HG03571 (cell line): ENCODE measurements at regions not wholly inside any gene's neighbourhood (a gene's known extent, or its start where the extent isn't known, plus 50 kb on each side); places are given as distances from the start of the nearest gene placed in this dataset.
"Not testable (repeated sequence)": the region's sequence is repeated elsewhere in the genome, so short reads cannot be mapped to it uniquely, and the experiment has no call there.

Experiments used
- ATAC-seq: cut with Tn5 transposase; IDR thresholded peaks from one replicate; pipeline ENCODE4 v1.9.1; 2021; ENCODE audit not compliant: unreplicated experiment

DNA sequence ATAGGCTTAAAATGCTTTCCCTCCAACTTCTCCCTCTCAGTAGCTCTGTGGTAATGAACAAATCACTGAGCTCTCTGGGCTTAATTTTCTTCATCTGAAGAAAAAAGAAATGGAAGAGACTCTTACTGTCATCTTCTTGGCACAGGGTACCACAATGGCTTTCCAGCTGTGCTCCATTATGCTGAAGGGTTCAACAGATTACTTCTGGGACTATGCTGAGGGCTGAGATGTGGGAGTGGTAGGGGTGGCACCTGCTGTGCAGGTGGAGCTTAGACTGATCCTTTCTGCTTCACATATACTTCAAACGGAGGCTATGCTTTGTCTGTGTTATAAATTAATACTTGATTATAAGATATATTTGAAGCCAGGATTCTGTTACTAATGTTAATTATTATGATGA lies 840.2 kb upstream of the C9orf72 start:
- ATAC-seq = no peak

DNA sequence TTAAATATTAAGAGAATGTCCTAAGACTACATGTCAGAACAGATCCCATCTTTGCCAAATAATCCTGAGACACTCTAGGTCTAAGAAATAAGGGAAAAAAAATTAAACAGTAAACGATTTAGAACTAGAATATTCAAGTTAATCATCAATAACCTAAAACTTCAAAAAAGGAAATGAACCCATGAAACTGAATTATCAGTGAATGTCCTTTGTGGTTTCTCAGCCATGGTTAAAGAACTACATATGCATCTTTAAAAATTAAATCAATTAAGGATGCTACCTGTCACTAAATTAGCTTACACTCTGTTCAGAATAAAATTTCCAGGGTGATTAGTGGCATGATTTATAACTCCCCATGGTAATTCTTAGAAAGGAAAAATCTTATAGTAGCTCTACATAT lies 850.0 kb upstream of the C9orf72 start:
- no peak for ATAC-seq

DNA sequence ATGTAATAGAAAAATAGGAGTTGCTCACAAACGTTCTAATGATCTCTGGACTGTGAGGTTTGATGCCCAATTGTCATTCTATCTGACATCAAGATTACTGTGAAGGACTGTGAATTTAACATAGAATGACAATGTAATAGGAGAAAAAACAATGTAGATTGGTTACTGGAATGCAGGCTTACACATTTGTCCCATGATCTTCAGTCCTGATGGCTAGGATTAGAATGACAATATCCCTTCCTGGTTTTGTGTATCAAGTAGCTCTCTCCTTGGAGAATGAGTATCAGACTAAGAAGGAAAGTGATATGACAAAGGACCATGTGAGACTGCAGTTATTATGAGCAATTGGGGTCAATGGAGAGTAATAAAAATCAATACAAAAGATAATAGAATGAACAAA lies 862.2 kb upstream of the C9orf72 start:
- ATAC-seq = no peak

DNA sequence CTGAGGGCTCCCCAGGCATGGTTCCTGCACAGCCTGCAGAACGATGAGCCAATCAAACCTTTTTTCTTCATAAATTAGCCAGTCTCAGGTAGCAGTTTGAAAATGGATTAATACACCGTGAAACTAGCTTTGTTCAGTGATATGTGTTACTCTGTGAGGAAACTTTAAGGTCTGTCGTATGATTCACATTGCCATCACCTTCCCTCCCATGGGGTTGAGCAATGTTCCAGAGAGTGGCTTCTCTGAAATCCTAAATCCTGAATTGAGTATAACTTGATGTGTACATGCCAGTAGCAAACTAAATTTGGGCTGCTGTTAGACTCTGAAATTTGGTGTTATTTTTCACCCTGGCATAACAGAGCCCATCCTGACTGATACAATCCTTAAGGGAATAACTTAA lies 866.4 kb upstream of the C9orf72 start:
- ATAC-seq = no peak

DNA sequence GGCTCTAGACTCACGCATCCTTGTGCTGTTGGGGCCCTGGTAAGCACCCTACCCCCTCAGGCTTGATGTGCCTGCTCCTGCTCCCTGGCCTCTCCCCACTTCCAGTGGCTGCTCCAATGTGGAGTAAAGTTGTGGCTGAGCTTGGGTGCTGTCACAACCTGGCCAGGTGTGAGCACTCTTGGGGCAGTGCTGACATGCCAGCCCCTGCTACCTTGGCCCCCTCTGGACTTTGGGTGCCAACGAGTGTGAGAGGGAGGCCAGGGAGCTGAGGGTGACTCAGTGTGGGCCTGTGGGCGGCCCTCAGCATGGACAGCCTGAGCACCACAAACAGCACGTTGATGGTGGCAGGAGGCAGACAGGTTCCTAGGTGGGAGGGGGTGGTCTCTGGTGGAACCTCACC lies 870.2 kb upstream of the C9orf72 start:
- ATAC-seq = no peak

DNA sequence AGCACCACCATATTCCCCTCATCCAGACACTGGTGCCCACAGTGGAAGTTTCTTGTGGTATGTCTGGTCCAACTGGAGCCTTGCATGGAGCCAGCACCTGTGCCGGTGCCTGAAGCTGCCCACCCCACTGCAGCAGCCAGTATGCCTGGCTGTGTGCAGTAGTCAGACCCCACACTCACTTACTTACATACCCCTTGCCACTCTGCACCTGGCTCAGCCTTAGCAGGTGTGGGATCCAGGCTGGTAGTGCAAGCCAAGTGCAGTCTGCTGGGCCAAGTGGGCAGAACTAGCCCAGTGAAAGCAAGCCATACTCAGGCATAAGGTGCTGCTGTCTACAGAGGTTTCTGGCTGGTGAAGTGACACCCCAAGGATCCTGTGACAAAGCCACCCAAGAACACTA lies 871.4 kb upstream of the C9orf72 start:
- no peak for ATAC-seq

DNA sequence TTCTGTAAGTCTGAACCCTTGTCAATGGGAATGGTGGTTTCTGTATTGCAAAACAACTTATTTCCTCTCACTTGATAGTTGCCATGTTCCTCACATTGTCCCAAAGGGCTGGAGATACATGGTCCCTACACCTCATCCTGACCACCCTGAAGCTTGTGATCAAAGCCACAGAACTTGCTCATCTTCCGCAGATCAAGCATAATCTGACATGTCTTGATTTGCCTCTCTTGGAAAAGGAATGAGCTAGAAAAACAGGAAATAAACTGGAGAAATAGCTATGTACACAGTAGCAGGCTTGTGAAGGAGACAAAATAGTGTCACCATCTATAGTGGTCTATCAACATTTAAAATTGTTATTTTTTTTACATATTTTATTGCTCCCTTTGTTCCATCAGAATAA lies 871.9 kb upstream of the C9orf72 start:
- no peak for ATAC-seq

DNA sequence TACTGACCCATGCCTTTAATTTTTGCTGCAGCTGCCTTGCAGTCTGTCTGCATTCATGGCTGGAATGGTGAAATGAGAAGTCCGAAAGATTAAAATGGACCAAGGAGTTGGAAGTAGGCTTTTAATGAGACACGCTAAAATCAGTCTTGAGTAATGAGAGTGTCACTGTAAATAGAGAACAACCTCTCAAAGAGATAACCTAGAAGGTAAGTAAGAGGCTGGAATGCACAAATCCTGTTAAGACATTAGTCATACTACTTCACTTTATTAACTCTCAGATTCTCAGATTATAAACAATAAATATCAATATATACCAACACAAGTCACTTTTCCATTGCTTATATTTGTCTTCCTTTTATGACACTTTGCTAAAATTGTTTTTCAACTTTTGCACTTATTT lies 880.6 kb upstream of the C9orf72 start:
- no peak for ATAC-seq

DNA sequence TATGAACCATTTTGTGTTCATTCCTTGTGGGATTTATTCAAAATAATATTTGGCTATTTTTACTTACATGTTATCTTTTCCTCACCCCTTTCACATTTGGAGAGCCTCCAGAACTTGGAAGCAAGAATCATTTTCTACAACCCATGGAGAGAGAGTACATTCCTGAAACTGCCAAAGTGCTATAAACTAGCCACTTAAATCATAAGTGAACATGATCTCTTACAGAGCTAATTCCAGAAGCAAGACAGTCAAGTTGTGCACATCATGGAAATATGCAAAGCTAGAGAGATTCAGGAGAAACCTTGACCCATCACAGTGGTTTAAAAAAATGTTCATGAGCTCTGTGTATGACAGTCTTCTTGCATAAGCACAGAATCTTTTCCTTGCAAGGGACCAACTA lies 883.6 kb upstream of the C9orf72 start:
- no peak for ATAC-seq

DNA sequence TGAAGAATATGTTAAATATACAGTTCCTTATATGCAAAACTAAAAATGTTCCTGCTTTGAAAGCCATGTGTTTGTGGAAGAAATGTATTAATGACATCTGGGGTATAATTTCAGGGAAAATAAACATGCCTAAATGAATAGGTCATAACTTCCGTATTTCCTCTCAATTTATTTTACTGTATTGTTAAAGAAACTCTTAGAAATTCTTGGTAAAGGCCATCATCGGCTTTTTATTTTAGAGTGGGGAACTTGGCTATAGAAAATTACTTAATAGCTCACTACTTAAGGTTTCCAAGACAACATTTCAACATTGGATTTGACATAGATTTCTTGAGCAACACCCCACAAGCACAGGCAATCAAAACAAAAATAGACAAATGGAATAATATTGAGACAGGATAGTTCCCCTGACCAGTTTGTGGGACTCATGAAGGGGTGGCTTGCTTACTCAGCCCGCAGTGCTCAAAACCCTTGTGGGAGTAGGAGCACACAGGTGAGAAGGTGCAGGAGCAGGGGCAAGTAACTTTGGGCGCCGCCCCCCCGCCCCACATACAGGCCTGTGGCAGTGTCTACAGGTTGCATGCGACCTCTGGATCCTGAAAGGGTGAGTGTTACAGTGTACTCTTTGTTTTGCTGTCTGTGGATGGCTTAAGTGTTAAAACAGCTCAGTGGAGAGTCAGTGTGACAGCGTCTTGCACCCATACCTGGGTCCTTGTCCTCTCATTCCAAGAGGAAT lies 891.4 kb upstream of the C9orf72 start:
- no peak for ATAC-seq

DNA sequence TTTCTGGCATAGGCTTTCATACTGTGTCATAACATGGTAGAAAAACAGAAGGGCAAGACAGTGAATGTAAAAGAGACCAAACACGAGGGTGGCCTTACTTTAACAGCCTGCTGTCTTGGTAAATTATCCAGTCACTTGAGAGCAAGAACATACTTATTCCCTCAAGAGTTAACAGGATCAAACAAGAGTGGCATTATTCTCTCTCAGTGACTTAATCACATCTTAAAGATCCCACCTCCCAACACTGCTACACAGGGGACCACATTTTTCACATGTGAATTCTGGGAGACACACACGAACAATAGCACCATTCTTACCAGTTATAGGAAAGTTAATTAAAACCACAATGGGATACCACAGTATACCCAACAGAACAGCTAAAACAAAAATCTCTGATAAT lies 898.0 kb upstream of the C9orf72 start:
- no peak for ATAC-seq

DNA sequence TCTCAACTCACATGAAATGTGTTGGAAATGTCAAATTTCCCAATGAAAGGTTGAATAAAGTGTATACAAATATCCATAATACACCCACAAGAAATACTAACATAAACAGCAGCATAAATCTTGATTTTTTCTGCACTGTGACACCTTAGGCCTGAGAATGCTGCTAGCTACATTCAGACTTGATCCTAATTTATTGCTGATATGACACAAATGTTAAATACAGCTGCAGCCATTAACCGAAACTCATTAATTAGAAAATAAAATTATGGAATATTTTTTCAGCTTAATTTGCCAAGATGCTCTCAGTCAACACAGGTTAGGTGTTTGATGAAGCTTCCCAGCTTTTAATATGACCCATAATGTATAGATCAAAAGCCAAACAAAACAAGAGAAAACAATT lies 914.3 kb upstream of the C9orf72 start:
- no peak for ATAC-seq

DNA sequence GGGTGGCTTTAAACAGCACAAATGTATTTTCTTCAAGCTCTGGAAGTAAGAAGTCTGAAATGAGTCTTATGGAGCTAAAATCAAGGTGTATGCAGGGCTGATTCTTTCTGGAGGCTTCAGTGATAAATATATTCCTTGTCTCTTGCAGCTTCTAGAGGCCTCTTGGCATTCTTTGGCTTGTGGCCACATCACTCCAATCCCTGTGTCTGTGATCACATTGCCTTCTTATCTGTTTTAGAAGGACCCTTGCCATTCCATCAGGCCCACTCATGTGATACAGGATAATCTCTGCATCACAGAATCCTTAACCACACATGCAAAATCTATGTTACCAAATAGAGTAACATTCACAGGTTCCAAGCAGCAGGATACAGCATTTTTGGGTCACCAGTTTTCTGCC lies 917.8 kb upstream of the C9orf72 start:
- ATAC-seq = no peak

DNA sequence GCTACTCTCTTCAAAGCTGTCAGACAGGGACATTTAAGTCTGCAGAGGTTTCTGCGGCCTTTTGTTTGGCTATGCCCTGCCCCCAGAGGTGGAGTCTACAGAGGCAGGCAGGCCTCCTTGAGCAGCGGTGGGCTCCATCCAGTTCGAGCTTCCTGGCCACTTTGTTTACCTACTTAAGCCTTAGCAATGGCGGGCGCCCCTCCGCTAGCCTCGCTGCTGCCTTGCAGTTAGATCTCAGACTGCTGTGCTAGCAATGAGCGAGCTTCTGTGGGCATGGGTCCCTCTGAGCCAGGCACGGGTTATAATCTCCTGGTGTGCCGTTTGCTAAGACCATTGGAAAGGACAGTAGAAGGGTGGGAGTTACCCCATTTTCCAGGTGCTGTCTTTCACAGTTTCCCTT lies 924.9 kb upstream of the C9orf72 start:
- not testable (repeated sequence) for ATAC-seq

DNA sequence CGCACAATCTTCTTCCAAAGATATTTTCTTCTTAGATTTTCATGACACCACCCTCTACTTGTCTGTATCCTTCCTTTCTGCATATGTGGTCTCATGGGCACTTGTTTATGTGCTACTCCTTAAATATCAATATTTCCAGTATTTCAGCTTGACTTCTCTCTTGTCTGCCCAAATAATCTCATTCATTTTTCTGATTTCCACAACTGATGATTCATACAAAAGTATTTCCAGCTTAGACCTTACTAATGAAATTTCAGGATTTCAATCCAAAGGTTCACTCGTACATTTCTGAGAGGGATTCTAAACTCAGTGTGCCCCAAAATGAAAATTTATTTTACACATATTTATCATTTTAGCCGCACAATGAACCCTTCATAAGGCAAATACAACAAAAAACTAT lies 928.9 kb upstream of the C9orf72 start:
- no peak for ATAC-seq

DNA sequence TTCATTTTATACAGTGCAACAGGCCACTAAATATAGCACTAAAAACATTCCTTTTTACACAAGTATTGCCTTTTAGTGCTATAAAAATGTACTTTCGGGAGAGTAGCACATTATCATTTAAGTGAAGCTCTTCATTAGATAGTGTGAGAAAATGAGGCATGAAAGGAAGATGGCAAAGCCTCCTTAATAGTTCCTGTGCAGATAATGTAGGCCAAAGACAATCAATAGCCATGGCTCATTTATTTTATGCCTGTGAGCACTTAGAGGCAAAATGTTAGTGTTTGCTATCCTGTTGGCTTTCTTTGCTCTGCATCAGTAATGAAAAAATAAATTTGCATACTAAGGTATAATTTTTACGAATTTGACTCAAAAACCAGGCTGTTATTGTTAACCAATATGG lies 929.5 kb upstream of the C9orf72 start:
- no peak for ATAC-seq

DNA sequence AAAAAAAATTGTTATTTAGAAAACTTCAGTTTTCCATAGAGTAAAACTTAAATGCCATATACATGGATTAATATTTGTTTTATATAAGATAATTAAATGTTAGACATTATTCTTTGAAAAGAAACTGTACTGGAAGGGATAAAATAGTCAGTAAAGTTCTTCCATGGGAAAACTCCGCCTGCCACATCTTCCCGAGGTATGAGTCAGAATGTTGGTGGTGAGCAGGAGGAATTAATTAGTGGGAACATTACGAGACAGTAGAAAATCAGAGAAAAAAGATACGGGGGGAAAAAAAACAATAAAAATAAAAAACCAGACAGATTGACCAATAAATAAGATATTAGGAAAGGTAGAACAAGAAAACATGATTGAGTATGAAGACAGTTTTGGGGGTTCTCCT lies 930.3 kb upstream of the C9orf72 start:
- no peak for ATAC-seq

DNA sequence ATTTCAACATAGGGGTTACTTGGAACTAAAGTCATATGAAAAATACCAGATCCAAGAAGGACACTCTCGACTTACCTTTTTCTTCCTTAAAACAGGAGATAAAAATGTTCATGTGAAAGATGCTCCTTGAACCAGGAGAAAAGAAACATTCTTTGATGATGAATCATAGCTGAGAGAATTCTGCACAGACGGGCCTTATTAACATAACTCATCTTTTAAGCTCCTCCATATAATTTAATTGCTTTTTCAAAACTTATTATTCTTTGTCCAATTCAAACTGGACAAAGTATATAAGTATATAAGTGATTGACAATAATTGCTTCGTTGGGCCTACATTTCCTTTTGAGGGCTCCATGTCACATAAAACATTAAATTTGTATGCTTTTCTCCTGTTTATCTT lies 945.2 kb upstream of the C9orf72 start:
- no peak for ATAC-seq

DNA sequence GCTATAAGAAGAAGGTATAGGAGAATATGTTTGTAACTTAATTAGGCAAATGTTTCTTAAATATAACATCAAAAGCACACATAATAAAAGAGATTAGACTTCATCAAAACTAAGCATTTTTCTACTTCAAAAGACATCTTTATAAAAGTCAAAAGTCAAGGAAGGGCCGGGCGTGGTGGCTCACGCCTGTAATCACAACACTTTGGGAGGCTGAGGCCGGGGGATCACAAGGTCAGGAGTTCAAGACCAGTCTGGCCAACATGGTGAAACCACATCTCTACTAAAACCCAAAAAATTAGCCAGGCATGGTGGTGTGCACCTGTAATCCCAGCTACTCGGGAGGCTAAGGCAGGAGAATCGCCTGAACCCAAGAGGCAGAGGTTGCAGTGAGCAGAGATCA lies 951.0 kb upstream of the C9orf72 start:
- not testable (repeated sequence) for ATAC-seq

DNA sequence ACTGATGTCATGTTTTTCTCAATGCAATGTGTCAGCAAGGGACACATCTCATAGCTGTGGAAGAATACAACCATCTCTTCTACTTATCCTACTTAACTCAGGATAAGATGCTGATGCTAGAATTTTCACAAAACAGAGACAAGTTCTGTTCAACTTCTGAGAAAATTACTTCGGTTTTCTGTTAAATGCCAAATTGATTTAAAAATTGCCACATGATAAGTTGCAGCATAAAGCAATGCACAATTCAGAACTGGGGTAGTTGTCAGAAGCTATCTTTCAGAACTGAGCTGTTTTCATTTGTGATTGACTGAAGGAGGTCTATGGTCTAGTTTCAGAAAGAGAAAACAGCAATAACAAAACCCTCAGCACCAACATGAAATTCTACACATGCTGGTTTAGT lies 954.8 kb upstream of the C9orf72 start:
- no peak for ATAC-seq

DNA sequence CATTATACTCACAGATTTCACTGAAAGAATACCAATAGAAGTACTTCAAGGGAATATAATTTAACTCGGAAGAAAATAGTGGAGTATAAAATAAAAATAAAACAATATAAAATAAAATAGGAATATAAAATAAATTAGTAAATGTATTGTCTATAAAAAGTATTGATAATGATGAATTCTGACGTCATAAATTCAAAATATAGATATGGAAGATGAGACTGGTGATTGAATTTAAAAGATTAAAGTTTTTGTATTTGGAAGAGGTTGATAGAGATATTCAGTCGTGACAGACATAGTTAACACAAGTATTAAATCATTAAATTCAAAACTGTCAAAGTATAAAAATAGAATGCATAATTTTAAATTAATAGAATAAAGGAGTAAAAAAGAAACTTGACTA lies 964.9 kb upstream of the C9orf72 start:
- ATAC-seq = no peak

DNA sequence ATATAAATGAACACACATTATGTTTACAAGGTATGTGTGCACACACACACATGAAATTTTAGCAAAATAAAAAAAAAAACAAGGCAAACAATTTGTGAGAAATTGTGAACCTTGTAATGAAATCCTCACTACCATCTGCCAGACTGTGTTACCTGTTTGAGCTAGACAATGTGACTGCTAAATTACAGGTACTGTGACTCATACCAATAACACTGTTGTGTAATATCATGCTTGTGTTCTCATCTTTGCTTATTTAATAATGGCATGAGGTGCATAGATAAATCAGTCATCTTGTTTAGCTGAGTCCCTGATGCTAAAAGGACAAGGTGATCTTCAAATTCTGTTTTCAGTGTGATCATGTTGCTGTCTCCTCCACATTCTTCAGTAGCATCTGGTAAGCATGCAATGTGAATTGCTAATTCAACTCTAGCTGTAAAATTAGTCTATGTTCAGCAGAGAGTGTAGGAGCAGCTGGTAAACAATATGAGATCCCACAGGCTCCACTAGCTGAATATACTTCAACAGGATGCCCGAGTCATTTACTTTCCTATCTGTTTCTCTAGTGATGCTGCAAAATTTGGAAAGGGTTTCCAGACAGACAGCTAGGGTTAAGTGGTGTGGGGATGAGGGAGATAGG lies 966.3 kb upstream of the C9orf72 start:
- ATAC-seq = no peak

DNA sequence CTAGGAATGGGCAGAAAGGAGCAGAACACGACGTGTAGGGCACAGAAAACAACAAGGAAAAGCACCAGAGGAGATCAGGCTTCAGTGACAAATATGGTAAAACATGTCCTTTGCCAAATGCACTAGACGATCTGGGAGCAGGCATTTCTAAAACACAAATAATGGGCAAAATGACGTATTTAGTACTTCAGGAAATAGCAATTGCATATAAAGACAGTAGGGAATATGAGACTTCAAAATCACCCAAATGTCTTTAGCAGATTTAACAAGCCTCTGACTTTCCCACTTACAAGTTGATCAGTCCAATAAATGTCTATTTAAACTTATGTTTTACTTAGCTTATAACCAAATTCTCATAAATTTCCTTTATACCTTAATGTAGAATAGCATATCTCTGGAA lies 969.6 kb upstream of the C9orf72 start:
- ATAC-seq = no peak
